HG03175 (cell line): ENCODE measurements at regions not wholly inside any gene's neighbourhood (a gene's known extent, or its start where the extent isn't known, plus 50 kb on each side); places are given as distances from the start of the nearest gene placed in this dataset.

Source experiments
- ATAC-seq: cut with Tn5 transposase; IDR thresholded peaks from one replicate; pipeline ENCODE4 v1.9.1; 2021; ENCODE audit warnings: mild to moderate bottlenecking, moderate library complexity; ENCODE audit not compliant: unreplicated experiment

GRCh38 chr11:32003335-32003734, 87.5 kb upstream of the RCN1 start:
- ATAC-seq = no peak

DNA sequence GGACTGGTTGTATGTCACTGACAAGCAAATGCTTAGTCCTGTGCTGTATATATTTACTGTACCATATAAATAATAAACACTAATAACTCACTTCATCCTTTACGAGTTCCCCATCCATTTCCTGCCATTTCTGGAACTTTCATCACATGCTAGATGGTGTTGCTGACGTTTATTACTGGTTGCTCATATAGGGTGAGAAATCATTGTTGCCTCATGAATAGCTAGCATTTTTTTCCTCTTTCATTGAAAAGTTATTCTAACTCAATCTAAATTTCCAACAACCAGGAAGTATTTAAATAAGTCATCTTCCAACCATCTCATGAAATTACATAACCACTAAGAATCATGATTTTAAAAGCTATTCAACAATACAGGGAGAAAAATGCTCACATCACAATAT, 88.6 kb upstream of the RCN1 start:
- ATAC-seq = no peak

DNA sequence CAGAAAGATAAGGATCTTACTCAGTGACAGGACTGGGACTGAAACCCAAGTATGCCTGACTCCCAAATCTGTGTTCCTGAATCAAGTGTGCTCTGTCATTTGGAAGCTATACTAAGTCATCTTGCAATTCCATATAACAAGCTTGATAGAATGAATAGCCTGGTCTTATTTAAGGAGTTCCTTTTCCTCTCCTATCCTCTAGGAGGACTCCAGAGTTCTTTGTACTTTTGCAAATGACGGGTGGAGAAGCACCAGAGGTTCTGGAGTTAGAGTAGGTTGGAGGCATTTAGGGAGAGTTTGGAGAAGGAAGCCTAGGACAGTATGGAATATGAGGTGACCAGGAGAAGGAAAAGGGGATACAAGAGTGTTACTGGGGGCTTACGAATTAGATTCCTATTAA, 92.9 kb upstream of the RCN1 start:
- no peak for ATAC-seq

GRCh38 chr11:31996159-31996881, 94.6 kb upstream of the RCN1 start:
- ATAC-seq = peak; percentile 39

GRCh38 chr11:31995525-31996094, 95.3 kb upstream of the RCN1 start:
- ATAC-seq = peak; percentile 77

DNA sequence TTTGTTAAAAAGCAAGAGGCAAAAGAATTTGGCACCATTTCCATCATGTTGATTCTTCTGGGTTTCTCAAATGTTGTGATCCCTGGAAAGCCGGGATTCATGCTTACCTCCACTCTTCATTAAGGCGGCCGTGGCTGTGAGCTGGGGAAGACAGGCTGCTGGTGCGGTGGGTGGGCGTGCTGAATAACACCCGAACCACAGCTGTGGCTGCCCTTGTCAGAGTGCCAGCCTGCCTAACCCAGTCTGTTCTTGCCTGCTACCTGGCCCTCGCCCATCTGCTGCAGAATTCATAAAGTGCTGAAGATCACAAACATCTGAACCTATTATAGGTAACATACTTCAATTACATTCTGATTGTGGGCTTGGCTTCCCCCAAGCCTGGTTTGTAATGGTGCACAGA, 95.8 kb upstream of the RCN1 start:
- ATAC-seq = no peak

DNA sequence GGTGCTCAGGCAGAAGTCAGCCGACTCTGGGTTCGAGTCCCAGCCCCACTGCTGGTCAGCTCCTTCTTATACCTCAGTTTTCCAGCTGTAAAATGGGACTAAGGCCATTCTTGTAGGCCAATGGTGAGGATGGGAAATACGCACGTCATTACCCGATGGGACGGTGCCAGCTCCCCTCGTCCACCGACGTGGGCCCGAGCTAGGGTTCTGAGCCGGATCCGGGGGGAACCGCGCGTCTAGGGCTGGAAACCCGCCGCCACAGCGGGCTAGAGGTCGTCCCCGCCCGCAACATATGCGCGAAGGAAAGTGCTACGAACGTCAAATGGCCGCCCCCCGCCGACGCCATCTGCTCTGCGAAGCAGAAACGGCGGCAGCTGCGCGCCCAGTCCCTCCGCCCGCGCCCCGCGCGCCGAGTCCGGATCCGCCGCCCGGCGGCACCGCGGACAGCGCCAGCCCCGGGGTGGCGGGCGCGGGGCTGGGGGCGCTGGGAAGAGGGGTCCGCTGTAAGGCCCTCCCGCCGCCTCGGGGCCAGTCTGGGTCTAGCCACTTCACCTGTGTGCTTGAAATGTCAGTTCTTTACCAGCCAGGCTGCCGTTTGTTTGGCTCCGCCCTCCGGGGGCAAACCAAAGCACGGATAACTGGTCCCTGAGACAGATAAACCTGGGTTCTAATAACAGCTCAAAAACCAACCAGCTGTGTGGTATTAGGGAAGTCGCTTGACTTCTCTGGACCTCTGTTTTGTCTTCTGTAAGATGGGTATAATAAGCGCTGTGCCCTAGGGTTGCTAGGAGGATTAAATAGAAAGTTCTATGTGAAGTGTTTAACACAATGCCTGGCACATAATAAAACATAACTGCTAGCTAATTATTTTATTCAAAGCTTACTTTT, 103.5 kb upstream of the RCN1 start:
- ATAC-seq = no peak

DNA sequence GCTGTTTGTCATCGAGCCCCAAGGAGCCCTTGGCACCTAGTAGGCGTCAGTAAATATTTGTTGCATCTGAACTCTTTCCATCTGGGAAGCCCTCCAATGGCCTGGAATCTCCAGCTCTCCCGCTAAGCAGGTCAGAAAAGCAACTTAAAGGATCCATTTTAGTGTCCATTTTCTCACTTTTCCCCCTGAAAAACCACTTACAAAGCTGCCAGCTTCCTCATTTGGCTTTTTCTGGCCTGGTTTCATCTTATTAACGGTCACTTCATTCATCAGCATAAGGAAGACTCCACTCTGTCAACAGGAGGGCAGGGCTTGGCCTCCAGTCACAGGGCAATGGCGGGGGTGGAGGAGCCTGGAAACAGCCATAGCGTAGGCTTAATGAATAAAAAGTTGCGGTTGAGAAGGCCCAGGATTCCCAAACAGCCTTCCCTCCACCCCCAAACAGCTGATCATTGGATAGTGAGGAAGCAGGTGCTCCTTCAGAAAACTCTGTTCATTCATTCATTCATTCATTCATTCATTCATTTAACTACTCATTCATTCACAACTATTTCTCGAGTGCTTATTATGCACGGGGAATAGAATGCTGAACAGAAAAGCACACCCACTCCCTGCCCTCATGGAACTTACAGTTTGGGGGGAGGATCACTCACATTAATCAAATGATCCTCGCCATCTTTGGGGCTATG, 104.5 kb upstream of the RCN1 start:
- no peak for ATAC-seq

- no peak for ATAC-seq
Observed at GRCh38 chr11:31981457-31981856, 109.4 kb upstream of the RCN1 start.

GRCh38 chr11:31977343-31977742, 113.5 kb upstream of the RCN1 start:
- no peak for ATAC-seq

GRCh38 chr11:31974366-31975136, 116.3 kb upstream of the RCN1 start:
- no peak for ATAC-seq

GRCh38 chr11:31973172-31973571, 117.7 kb upstream of the RCN1 start:
- no peak for ATAC-seq

- no peak for ATAC-seq
Observed at GRCh38 chr11:31972623-31973022, 118.3 kb upstream of the RCN1 start.

DNA sequence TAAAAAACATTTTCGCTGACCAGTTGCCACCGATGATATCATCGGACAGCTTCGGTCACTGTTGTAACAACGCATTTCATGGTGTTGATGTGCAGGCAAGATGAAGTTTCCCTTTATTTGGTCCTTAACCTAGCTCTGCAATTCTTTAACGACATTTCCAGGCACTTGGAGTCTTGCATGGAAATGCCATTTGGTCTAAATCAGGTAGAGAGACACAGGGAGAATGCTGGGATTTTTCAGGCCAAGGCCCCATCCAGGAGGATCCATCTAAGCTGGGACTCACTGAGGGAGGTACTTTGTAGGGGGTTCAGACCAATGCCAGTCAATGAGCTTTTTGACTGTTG, 121.5 kb upstream of the RCN1 start:
- ATAC-seq = no peak

DNA sequence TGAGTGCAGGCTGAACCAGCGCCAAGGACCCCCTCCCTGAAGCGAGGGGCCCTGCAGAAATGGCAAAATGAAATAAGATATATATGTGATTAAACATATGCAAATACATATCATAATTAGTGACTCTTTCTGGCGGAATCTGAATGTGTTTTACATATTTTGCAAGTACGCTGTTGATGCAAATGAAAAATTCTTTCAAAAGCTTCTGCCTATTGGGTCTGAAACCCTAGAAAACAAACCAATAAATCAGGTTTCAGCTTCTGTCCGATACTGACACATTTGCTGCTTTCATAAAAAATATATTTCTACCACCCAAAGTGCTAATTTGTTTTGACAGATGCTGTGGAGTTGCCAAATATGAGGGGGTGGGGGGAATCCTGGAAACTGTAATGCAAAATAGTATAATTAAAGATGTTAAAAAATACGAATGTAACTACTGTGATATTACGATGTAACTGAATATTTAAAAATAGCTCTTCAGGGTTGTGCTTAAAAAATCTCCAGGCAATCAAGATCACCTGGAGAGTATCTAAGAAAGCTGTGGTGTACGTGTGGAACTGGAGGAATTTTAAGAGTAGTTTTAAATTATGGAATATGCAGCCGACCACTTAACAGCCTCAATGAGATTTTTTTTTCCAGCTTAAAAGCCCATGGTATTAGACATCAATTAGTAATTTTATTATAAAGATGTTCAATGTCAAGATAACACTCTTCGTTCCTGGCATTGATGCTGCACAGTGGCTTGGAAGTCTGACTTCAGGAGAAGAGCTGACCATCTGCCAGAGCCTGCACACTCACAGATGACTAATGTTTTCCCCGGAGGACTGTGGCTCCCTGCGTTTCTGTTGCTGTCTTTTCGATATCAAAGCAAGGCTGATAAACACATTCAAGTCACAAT, 122.2 kb upstream of the RCN1 start:
- no peak for ATAC-seq

DNA sequence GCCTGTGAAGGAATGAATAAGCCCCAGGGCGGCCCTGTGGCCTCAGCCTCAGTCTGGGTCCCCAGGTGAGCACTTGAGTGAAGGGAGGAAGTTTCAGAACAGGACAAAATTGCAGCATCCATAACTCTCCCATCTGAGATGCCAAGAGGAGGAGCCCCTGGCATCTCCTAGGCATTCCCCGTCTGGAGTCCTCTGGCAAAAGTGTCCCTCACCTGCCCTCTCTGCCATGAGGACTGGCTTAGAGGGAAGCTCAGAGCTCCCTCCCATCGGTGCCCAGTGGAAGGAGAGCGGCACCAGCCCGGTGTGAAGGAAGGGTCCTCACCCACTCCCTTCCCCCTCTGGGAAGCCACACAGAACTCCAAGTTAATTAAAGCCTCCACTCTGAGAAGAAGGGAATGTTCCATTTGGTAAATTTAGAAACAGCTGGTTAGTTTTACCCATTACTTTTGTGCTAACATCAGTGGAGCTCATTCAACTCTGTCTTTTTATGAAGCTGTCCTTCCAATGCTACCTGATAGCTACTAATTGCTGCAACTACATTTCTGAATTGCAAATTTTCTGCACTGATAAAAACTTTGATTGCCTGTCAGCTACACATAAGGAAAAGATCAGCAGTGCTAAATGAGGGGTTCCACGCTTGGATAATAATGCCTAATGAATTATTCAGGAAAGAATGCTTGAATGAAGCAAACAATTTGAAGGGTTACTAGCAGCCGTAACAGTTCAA, 123.3 kb upstream of the RCN1 start:
- ATAC-seq = no peak

GRCh38 chr11:31966846-31967245, 124.0 kb upstream of the RCN1 start:
- no peak for ATAC-seq

DNA sequence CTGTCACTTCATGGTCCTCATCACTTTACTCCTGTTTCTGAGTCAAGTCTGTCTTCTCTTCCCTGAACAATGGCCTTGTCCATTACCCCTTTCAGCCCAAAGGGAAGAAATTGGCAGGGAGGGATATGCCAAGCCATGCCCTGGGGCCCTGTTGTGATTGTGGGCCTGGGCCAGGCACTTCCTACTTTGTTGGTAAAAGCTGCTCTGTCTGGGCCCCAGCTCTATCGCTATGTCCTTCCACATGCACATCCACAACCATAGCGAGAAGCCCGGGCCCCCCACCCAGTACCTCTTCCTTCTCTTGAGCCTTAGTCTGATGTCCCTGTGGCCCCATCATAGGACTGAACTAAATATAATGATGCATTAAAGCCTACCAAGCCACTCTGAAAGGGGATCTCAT, 126.7 kb upstream of the RCN1 start:
- ATAC-seq = no peak

DNA sequence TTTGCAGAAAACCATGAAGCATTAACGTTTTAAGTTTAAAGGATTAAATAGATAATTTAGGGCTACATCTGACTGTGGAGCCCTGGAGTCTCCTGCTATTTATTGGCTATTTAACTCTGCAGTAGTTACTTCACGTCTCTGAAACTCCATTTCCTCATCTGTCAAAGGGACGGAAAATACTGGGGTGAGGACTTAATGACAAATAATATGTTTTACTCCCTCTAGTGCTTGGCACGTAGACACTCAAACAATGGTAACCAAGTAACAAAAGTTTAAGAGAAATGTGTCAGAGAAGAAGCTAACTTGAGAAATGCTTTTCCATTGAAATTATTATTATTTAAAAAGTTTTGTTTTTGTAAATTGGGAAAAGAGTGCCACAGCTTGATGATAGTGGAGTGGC, 130.7 kb upstream of the RCN1 start:
- no peak for ATAC-seq
